Calu3 (cell line): ENCODE measurements at regions not wholly inside any gene's neighbourhood (a gene's known extent, or its start where the extent isn't known, plus 50 kb on each side); places are given as distances from the start of the nearest gene placed in this dataset.
"Not testable (repeated sequence)": the region's sequence is repeated elsewhere in the genome, so short reads cannot be mapped to it uniquely, and the experiment has no call there.

Experiments used
- BruUV-seq: library from RNA; stranded (reverse); fragments of 400-500 nt; replicated peaks from 2 replicates; lab custom pipeline; 2021; lab: Mats Ljungman, UMichigan
- CTCF ChIA-PET: fragments of 300-600 bp; sonication (Branson Sonifier 250); formaldehyde crosslinking; loops from one replicate; lab custom pipeline; 2022; ENCODE audit warnings: antibody characterized with exemption; lab: Charles Lee
- DNase-seq: peaks from one replicate; pipeline ENCODE4 v3.0.0; 2022
- H3K27ac Mint-ChIP-seq: one replicate; pipeline ENCODE4 v1.8.0; 2022; ENCODE audit warnings: mixed read lengths; ENCODE audit not compliant: unreplicated experiment
- H3K27me3 Mint-ChIP-seq: one replicate; pipeline ENCODE4 v1.8.0; 2022; ENCODE audit warnings: mixed read lengths; ENCODE audit not compliant: unreplicated experiment
- H3K36me3 Mint-ChIP-seq: one replicate; pipeline ENCODE4 v1.8.0; 2022; ENCODE audit warnings: mild to moderate bottlenecking, moderate library complexity, mixed read lengths; ENCODE audit not compliant: insufficient read depth, unreplicated experiment
- H3K4me1 Mint-ChIP-seq: one replicate; pipeline ENCODE4 v1.8.0; 2022; ENCODE audit warnings: mild to moderate bottlenecking, low read depth, mixed read lengths; ENCODE audit not compliant: unreplicated experiment
- H3K4me3 Mint-ChIP-seq: one replicate; pipeline ENCODE4 v1.8.0; 2022; ENCODE audit warnings: mild to moderate bottlenecking, low read depth, moderate library complexity, mixed read lengths; ENCODE audit not compliant: unreplicated experiment
- H3K9me3 Mint-ChIP-seq: one replicate; pipeline ENCODE4 v1.8.0; 2022; ENCODE audit warnings: low read depth, mixed read lengths; ENCODE audit not compliant: unreplicated experiment
- intact Hi-C: fragments of 100-400 bp; cut with micrococcal nuclease; formaldehyde crosslinking; loops from one replicate; pipeline ENCODE4 v1.10.0; 2022; ENCODE audit not compliant: unreplicated experiment
- TF ChIP-seq, protein P1 (sequence below): fragments of 200-600 bp; IDR thresholded peaks from one replicate; pipeline ENCODE4 v1.8.0; 2022; ENCODE audit warnings: antibody characterized with exemption; ENCODE audit not compliant: unreplicated experiment

GRCh38 chr19:13633109-13633508 lies 126.8 kb upstream of the CACNA1A start:
- DNase-seq = peak; percentile 41
- peak overlapping the region; percentile 62 for H3K27ac Mint-ChIP-seq
- intact Hi-C loops = no loop called here
- no peaks in the 10 kb centered on the region for H3K9me3 Mint-ChIP-seq
- peaks cover 20% of the 10 kb centered on the region for H3K4me1 Mint-ChIP-seq
- no peaks in the 10 kb centered on the region for H3K27me3 Mint-ChIP-seq
- TF ChIP-seq, protein P1, sequence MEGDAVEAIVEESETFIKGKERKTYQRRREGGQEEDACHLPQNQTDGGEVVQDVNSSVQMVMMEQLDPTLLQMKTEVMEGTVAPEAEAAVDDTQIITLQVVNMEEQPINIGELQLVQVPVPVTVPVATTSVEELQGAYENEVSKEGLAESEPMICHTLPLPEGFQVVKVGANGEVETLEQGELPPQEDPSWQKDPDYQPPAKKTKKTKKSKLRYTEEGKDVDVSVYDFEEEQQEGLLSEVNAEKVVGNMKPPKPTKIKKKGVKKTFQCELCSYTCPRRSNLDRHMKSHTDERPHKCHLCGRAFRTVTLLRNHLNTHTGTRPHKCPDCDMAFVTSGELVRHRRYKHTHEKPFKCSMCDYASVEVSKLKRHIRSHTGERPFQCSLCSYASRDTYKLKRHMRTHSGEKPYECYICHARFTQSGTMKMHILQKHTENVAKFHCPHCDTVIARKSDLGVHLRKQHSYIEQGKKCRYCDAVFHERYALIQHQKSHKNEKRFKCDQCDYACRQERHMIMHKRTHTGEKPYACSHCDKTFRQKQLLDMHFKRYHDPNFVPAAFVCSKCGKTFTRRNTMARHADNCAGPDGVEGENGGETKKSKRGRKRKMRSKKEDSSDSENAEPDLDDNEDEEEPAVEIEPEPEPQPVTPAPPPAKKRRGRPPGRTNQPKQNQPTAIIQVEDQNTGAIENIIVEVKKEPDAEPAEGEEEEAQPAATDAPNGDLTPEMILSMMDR = no peak
- no peaks in the 10 kb centered on the region for H3K36me3 Mint-ChIP-seq
- no TSS peak for BruUV-seq
- H3K4me3 Mint-ChIP-seq = peak overlapping the region; percentile 0
- CTCF ChIA-PET = no interaction called here

DNA sequence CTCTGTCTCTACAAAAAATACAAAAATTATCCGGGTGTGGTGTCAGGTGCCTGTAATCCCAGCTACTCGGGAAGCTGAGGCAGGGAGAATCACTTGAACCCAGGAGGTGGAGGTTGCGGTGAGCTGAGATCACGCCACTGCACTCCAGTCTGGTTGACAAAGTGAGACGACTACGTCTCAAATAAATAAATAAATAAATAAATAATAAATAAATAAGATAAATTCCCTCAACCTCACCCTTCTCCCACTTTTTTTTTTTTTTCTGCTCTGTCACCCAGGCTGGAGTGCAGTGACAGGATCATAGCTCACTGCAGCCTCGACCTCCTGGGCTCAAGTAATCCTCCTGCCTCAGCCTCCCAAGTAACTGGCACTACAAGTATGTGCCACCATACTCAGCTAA lies 125.9 kb upstream of the CACNA1A start:
- BruUV-seq, CTCF ChIA-PET, H3K4me3 Mint-ChIP-seq, H3K9me3 Mint-ChIP-seq, H3K27ac Mint-ChIP-seq, H3K27me3 Mint-ChIP-seq, intact Hi-C loops, DNase-seq, H3K36me3 Mint-ChIP-seq: not testable (repeated sequence)
- peaks cover 20% of the 10 kb centered on the region for H3K4me1 Mint-ChIP-seq

- BruUV-seq = no TSS peak
- TF ChIP-seq, protein P1 = no peak
- H3K4me3 Mint-ChIP-seq = no peak overlapping the region
- H3K27ac Mint-ChIP-seq = no peak overlapping the region
- H3K36me3 Mint-ChIP-seq = no peaks in the 10 kb centered on the region
- peaks cover 12% of the 10 kb centered on the region for H3K27me3 Mint-ChIP-seq
- peaks cover 20% of the 10 kb centered on the region for H3K4me1 Mint-ChIP-seq
- CTCF ChIA-PET = interaction anchor here (0.6 kb wide), 2 partner anchors 269 to 477 kb away, joined by 3 to 9 read pairs; no protein-coding TSS in a partner anchor
- intact Hi-C loops = no loop called here
- H3K9me3 Mint-ChIP-seq = no peaks in the 10 kb centered on the region
- DNase-seq = no peak
Measured at GRCh38 chr19:13629687-13630357, 123.5 kb upstream of the CACNA1A start.

- H3K4me1 Mint-ChIP-seq = peaks cover 3% of the 10 kb centered on the region
- no TSS peak for BruUV-seq
- DNase-seq = no peak
- TF ChIP-seq, protein P1 = no peak
- intact Hi-C loops = no loop called here
- no peaks in the 10 kb centered on the region for H3K36me3 Mint-ChIP-seq
- H3K9me3 Mint-ChIP-seq = no peaks in the 10 kb centered on the region
- H3K27me3 Mint-ChIP-seq = peaks cover 28% of the 10 kb centered on the region
- H3K27ac Mint-ChIP-seq = no peak overlapping the region
- H3K4me3 Mint-ChIP-seq = no peak overlapping the region
- CTCF ChIA-PET = interaction anchor here (0.6 kb wide), 1 partner anchor 212 kb away, joined by 6 read pairs; no protein-coding TSS in a partner anchor
Measured at GRCh38 chr19:13627531-13627930, 121.3 kb upstream of the CACNA1A start.
